ENCODE measurements at regions not wholly inside any gene's neighbourhood (a gene's known extent, or its start where the extent isn't known, plus 50 kb on each side); places are given as distances from the start of the nearest gene placed in this dataset.

GRCh38 chr3:145807990-145808389 is 353.0 kb downstream of the PLOD2 start:
- H3K4me3 ChIP-seq (replicated peaks in 1 of 4; ENCODE audit: control extremely low read depth in 1 of 4, insufficient read depth in 1 of 4, low read depth in 3 of 4, low read length in 4 of 4), result no peak overlapping the region
- TF ChIP-seq CTCF (conservative IDR thresholded peaks at IDR 0.05 in 1 of 2, IDR thresholded peaks at IDR 0.05 in 1 of 2; ENCODE audit: low read depth in 1 of 2, low read length in 2 of 2) (no peak), EZH2 (IDR thresholded peaks at IDR 0.05; ENCODE audit: low read length, missing control alignments) (no peak)
- H4K20me1 ChIP-seq (ENCODE audit: control insufficient read depth, extremely low read depth, insufficient read depth, low read length), result no peaks in the 10 kb centered on the region
- H2AFZ ChIP-seq (ENCODE audit: low read length), result no peak overlapping the region
- H3K4me1 ChIP-seq (ENCODE audit: control insufficient read depth, extremely low read depth, insufficient read depth, low read length), result no peaks in the 10 kb centered on the region
- H3K4me2 ChIP-seq (ENCODE audit: extremely low read depth, insufficient read depth, low read length), result no peak overlapping the region
- H3K9ac ChIP-seq (ENCODE audit: insufficient read depth, low read length), result no peak overlapping the region
- no peaks in the 10 kb centered on the region for H3K79me2 ChIP-seq (ENCODE audit: control insufficient read depth, insufficient read depth, low read length)
- H3K36me3 ChIP-seq (ENCODE audit: control insufficient read depth, insufficient read depth, low read length), result no peaks in the 10 kb centered on the region
- H3K9me3 ChIP-seq (ENCODE audit: control insufficient read depth, insufficient read depth, low read depth, low read length), result no peaks in the 10 kb centered on the region
- no peak overlapping the region for H3K27ac ChIP-seq (ENCODE audit: insufficient read depth, low read length)
- no peaks in the 10 kb centered on the region for H3K27me3 ChIP-seq (ENCODE audit: control insufficient read depth, insufficient read depth, low read length)
- peak; percentile 46 to 59 for DNase-seq (ENCODE audit: low read depth in 2 of 2)

GRCh38 chr3:145812391-145812790 is 348.6 kb downstream of the PLOD2 start:
- H3K4me3 ChIP-seq (replicated peaks in 1 of 4; ENCODE audit: control extremely low read depth in 1 of 4, insufficient read depth in 1 of 4, low read depth in 3 of 4, low read length in 4 of 4), result no peak overlapping the region
- H4K20me1 ChIP-seq (ENCODE audit: control insufficient read depth, extremely low read depth, insufficient read depth, low read length), result no peaks in the 10 kb centered on the region
- H2AFZ ChIP-seq (ENCODE audit: low read length), result no peak overlapping the region
- no peaks in the 10 kb centered on the region for H3K9me3 ChIP-seq (ENCODE audit: control insufficient read depth, insufficient read depth, low read depth, low read length)
- H3K4me1 ChIP-seq (ENCODE audit: control insufficient read depth, extremely low read depth, insufficient read depth, low read length), result no peaks in the 10 kb centered on the region
- H3K4me2 ChIP-seq (ENCODE audit: extremely low read depth, insufficient read depth, low read length), result no peak overlapping the region
- no peak for TF ChIP-seq EZH2 (IDR thresholded peaks at IDR 0.05; ENCODE audit: low read length, missing control alignments)
- no peaks in the 10 kb centered on the region for H3K27me3 ChIP-seq (ENCODE audit: control insufficient read depth, insufficient read depth, low read length)
- H3K36me3 ChIP-seq (ENCODE audit: control insufficient read depth, insufficient read depth, low read length), result no peaks in the 10 kb centered on the region
- no peak overlapping the region for H3K27ac ChIP-seq (ENCODE audit: insufficient read depth, low read length)
- no peak for DNase-seq (ENCODE audit: low read depth in 2 of 2)
- no peaks in the 10 kb centered on the region for H3K79me2 ChIP-seq (ENCODE audit: control insufficient read depth, insufficient read depth, low read length)
- no peak overlapping the region for H3K9ac ChIP-seq (ENCODE audit: insufficient read depth, low read length)

GRCh38 chr3:145815707-145816413 is 345.1 kb downstream of the PLOD2 start:
- no peaks in the 10 kb centered on the region for H3K9me3 ChIP-seq (ENCODE audit: control insufficient read depth, insufficient read depth, low read depth, low read length)
- DNase-seq (ENCODE audit: low read depth in 2 of 2), result no peak
- H3K9ac ChIP-seq (ENCODE audit: insufficient read depth, low read length), result no peak overlapping the region
- H3K79me2 ChIP-seq (ENCODE audit: control insufficient read depth, insufficient read depth, low read length), result no peaks in the 10 kb centered on the region
- H3K4me3 ChIP-seq (replicated peaks in 1 of 4; ENCODE audit: control extremely low read depth in 1 of 4, insufficient read depth in 1 of 4, low read depth in 3 of 4, low read length in 4 of 4), result no peak overlapping the region
- no peak overlapping the region for H3K4me2 ChIP-seq (ENCODE audit: extremely low read depth, insufficient read depth, low read length)
- TF ChIP-seq CTCF (conservative IDR thresholded peaks at IDR 0.05 in 1 of 2, IDR thresholded peaks at IDR 0.05 in 1 of 2; ENCODE audit: low read depth in 1 of 2, low read length in 2 of 2), result no peak
- H3K36me3 ChIP-seq (ENCODE audit: control insufficient read depth, insufficient read depth, low read length), result no peaks in the 10 kb centered on the region
- H3K27ac ChIP-seq (ENCODE audit: insufficient read depth, low read length), result no peak overlapping the region
- no peaks in the 10 kb centered on the region for H4K20me1 ChIP-seq (ENCODE audit: control insufficient read depth, extremely low read depth, insufficient read depth, low read length)
- no peaks in the 10 kb centered on the region for H3K4me1 ChIP-seq (ENCODE audit: control insufficient read depth, extremely low read depth, insufficient read depth, low read length)
- H2AFZ ChIP-seq (ENCODE audit: low read length), result no peak overlapping the region
- H3K27me3 ChIP-seq (ENCODE audit: control insufficient read depth, insufficient read depth, low read length), result no peaks in the 10 kb centered on the region
